Upper lobe of left lung (tissue), 4 donors: ENCODE measurements at regions not wholly inside any gene's neighbourhood (a gene's known extent, or its start where the extent isn't known, plus 50 kb on each side); places are given as distances from the start of the nearest gene placed in this dataset.

Source experiments
- CTCF ChIP-seq, 6 experiments: fragments of 450-650 bp in 4 of 6; fragments of 200-600 bp in 2 of 6; sonication (generic) in 2 of 6; IDR thresholded peaks; one replicate each; pipeline ENCODE4 v1.5.1; 2016 to 2019; ENCODE audit warnings: antibody characterized with exemption in 6 of 6
- POLR2A ChIP-seq, 4 donors: fragments of 450-650 bp; IDR thresholded peaks; one replicate each; pipeline ENCODE4 v1.5.1; 2016 to 2017; ENCODE audit warnings: antibody characterized with exemption in 4 of 4, mild to moderate bottlenecking in 2 of 4
- POLR2AphosphoS5 ChIP-seq, 2 donors: sonication (generic); formaldehyde crosslinking; IDR thresholded peaks; one replicate each; pipeline ENCODE4 v1.5.1; 2017; ENCODE audit warnings: antibody characterized with exemption in 2 of 2

- TF ChIP-seq POLR2A (IDR thresholded peaks at IDR 0.05) (no peak), POLR2AphosphoS5 (IDR thresholded peaks at IDR 0.05) (no peak), CTCF (IDR thresholded peaks at IDR 0.05) (no peak)
Observed at GRCh38 chr14:36006623-36007022, 169.9 kb downstream of the PTCSC3 start.
